ENCODE measurements at regions not wholly inside any gene's neighbourhood (a gene's known extent, or its start where the extent isn't known, plus 50 kb on each side); places are given as distances from the start of the nearest gene placed in this dataset.
A peak's percentile ranks its signal among the peaks of the same experiment; 100 is the strongest.
"Not testable (repeated sequence)": the region's sequence is repeated elsewhere in the genome, so short reads cannot be mapped to it uniquely, and the experiment has no call there.

GRCh38 chr7:35853194-35853593 lies 52.3 kb downstream of the SEPTIN7 start:
- DNase-seq: not testable (repeated sequence)

DNA sequence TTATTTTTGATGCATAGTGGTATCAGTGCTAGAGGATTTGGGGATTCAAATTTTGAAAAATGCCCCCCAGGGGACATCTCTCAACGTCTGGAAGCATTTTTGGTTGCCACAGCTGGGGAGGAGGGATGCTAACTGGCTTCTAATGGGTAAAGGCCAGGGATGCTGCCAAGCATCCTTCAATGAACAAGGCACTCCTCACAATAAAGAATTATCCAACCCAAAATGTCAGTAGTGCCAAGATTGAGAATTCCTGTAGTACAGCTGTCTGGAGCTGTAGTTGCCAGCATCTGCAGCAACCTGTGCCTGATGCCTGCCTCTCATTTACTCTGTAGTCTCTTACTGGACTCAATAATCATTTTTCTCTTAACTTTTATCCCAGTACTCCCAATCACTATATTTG lies 53.5 kb downstream of the SEPTIN7 start:
- DNase-seq: no peak

DNA sequence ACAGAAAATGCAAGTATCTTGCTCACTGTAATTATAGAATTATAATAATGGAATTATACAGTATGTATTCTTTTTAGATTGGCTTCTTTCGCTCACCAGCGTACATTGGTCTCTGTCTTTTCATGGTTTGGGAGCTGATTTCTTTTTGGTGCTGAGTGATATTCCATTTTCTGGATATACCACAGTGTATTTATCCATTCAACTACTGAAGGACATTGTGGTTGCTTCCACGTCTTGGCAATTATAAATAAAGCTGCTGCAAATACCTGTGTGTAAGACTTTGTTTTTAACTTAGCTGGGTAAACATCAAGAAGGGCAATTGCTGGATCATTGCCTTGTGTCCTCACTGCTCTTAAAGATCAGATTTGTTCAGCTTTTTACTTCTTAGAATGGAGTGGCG lies 55.3 kb downstream of the SEPTIN7 start:
- no peak for DNase-seq

DNA sequence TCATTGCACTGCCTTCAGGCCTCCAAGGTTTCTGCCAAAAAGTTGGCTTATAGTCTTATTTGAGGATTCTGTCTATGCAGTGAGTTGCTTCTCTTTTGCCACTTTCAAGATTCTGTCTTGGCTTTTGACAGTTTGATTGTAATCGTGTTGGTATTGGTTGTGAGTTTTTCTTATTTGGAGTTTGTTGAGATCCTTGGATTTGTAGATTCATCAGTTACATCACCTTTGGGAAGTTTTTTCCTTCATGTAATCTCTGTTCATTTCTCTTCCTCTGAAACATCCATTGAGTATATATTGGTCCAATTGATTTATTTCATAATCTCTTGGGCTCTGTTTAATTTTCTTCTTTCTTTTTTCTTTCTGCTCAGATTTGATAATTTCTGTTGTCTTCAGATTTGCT lies 59.8 kb downstream of the SEPTIN7 start:
- DNase-seq: no peak

- DNase-seq: no peak
Measured at GRCh38 chr7:35865287-35865686, 64.4 kb downstream of the SEPTIN7 start.

DNA sequence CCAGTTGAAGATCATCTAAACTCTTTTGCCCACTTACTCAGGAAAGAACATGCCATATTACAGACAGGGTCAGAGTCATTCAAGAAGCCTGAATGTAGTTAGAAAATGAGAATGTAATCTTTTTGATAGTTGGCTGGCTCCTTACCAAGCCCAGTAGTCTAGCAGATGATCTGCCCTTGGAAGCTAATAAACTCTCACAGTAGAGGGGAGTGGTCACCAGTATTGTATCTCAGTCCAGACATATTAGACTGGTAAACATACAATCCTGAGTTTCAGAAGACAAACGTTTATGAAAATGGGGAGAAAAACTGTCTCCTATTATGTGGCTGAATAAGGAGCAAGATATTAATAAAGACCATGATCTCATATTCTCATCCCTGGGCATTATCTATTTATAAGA lies 65.3 kb downstream of the SEPTIN7 start:
- no peak for DNase-seq

GRCh38 chr7:35869117-35869516 lies 68.3 kb downstream of the SEPTIN7 start:
- DNase-seq: not testable (repeated sequence)

GRCh38 chr7:35869810-35870209 lies 69.0 kb downstream of the SEPTIN7 start:
- DNase-seq: no peak

DNA sequence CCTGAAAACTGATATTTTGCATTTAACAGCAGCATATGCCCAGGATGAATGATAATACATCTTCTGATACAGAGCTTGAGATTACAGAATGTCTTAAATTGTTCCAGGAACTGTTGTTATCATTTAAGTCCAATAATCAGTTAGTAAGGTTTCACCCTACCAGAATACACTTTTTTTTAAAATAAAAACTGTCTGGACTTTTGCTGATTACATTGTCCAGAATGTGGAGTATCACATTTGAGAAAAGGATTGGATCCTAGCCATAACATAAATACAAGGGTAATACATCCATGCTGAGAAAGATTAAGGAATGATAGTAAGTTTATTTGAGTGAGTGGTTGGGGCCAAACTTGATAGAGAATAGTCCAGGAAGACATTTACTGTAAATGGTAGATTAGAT lies 71.0 kb downstream of the SEPTIN7 start:
- no peak for DNase-seq

DNA sequence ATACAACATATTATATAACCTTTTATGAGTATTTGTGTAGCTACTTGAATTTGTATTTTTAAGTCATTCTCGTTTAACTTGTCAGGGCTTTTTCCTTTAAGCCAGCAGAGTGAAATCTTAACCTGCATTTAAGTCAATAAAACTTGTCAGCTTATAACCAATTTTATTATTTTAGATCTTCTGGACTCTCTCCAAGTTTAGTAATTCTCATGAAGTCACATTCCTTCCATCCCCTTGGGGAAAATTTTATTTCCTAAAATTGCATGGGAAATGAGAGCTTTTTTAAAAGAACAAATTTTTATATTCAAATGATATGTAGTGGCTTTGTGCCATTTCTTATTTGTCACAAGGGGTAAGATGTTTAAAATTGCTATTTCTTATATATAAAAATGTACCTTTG lies 74.0 kb downstream of the SEPTIN7 start:
- no peak for DNase-seq

- DNase-seq: no peak
Measured at GRCh38 chr7:35875292-35875691, 74.4 kb downstream of the SEPTIN7 start.

GRCh38 chr7:35878351-35878750 lies 77.5 kb downstream of the SEPTIN7 start:
- DNase-seq: no peak

DNA sequence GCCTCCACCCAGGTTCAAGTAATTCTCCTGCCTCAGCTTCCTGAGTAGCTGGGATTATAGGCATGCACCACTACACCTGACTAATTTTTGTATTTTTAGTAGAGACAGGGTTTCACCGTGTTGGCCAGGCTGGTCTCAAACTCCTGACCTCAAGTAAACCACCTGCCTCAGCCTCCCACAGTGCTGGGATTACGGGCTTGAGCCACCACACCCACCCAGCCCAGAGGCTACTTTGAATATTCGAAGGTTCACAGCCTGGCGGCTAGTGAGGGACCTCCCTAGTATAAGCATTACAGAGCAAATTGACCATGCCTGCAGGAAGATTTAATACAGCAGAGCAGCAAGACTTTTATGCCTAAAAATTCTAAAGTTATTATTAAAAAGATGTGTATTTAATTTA lies 86.6 kb downstream of the SEPTIN7 start:
- not testable (repeated sequence) for DNase-seq

DNA sequence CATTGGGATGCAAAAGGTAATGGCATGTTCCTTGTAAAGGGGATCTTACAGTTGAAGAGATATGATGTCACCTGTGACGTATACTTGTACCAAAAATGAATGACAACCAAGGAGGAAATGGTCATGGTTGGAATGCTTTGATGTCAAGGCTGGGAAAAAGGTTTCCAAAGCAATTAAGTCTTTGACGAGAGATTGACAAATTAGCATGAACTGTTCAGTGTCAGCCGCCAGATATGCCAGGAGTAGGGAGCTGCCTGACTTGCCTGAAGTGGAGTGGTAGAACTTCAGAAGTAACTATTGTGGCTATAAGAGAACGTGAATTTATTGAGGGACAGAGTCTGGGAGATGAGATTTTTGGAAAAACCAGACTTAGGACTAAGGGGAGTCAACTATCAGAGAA lies 88.1 kb downstream of the SEPTIN7 start:
- no peak for DNase-seq

GRCh38 chr7:35889870-35890269 lies 89.0 kb downstream of the SEPTIN7 start:
- DNase-seq: no peak

- no peak for DNase-seq
Measured at GRCh38 chr7:35891004-35891830, 90.4 kb downstream of the SEPTIN7 start.

DNA sequence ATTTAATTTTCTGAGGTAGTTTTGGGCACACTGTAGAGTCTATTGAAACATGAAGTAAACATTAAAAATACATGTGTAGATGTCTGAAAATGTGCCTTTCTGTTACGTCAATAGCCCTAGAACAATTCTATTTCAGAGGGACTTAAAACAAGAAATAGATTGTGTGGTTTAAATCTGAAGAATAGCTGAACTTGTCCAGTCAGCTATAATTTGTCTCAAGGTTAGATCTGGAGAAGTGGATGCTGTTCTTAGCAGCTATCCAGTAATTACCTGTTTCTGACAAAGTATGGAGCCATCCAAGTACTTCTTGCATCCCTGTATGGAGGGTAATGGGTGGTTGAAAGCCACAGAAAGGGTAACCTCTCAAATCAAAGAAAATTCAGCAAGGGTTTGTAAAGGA lies 92.8 kb downstream of the SEPTIN7 start:
- DNase-seq: no peak

GRCh38 chr7:35894721-35895120 lies 93.9 kb downstream of the SEPTIN7 start:
- DNase-seq: no peak

DNA sequence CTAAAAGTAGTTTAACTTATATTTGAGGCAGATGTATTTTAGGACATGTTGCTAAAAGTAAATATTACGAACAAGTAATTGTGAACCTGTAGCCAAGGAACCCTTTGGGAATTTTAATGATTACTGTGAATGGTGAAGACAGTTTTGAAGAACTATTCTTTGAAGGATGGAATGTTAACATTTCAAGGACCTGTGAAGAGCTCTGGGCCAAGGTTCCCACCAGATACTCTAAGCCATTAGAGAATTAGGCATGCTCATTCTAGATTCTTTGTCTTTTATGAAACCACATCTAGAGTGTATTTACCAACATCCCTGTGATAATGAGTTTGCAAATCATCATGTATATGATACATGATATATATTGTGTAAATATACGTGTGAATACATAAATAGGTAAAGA lies 99.8 kb downstream of the SEPTIN7 start:
- DNase-seq: no peak

DNA sequence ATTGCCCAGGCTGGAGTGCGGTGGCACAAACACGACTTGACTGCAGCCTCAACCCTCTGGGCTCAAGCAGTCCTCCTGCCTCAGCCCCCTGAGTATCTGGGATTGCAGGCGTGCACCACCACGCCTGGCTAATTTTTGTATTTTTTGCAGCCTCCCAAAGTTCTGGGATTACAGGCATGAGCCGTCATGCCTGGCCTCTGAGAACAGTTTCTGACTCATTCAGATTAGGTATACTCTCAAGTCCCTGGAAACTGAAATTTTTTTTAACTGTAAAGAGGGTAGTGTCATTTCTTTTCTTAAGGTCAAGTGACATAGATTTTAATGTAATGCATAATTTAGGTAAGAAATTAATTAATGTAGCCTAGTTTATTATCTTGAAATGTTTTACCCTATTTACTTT lies 104.7 kb downstream of the SEPTIN7 start:
- DNase-seq: no peak

GRCh38 chr7:35906191-35906908 lies 105.5 kb downstream of the SEPTIN7 start:
- DNase-seq: peak in 1 of 2 experiments; percentile 64

DNA sequence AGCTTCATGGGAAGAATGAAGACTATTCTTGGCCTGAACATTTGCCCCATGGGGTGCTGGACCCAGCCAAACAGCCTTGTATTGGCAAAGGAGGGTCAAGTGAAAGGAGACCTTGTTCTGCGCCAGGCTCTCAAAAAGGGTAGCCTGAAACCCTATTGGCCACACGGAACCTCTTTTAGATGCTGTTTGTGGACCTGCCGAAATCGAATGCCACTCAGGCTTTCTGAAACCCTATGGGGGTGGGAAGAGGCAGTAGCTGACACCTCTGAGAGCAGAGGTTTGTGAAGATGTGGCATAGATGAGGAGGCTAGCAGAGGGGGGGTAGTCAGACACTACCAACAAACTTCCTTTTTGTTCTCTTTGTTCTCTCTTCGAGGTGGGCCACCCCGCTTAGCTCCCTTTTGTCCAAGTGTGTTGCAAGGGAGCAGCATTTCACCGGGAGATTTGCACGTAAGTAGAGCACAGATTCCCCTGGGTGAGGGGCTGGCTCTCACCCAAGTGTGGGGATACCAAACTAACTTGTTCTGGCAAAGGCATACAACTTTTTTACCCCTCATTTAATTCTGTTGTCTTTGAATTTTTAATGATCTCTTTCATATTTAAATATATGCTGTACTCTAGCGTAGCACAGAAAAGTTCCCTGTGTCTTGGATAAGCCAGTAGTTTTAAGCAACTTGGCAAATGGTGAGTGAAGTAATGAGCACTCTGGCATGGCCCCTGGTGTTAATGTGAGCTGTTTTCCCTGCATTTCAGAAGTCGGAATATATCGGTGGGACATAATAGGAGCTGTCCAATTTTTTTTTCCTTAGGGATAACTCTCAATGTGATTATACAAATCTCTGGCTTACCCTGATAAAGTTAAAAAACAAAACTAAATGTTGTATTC lies 107.7 kb downstream of the SEPTIN7 start:
- DNase-seq: no peak

- DNase-seq: no peak
Measured at GRCh38 chr7:35909870-35910357, 109.1 kb downstream of the SEPTIN7 start.

Measured in SW 1271 (cell line).